Right lobe of liver (tissue), 4 donors: ENCODE measurements at regions not wholly inside any gene's neighbourhood (a gene's known extent, or its start where the extent isn't known, plus 50 kb on each side); places are given as distances from the start of the nearest gene placed in this dataset.

ENCODE experiments used
- POLR2A ChIP-seq: fragments of 450-650 bp; IDR thresholded peaks from one replicate; pipeline ENCODE4 v1.6.1; 2017; ENCODE audit warnings: antibody characterized with exemption, mild to moderate bottlenecking
- TF ChIP-seq, protein P1 (sequence below), 4 donors: fragments of 200-600 bp in 3 of 4; fragments of 450-650 bp in 1 of 4; IDR thresholded peaks; one replicate each; pipeline versions ENCODE4 v1.5.1 to v1.8.0; 2016 to 2022; ENCODE audit warnings: antibody characterized with exemption in 4 of 4, mild to moderate bottlenecking in 2 of 4
- donor health status: DM: no; HTN: no; CAD: no.
- donor health status: DM: no; HTN: no; CAD: no.
- donor health status: DM: no; HTN: yes; CAD: no.

- TF ChIP-seq, protein P1, sequence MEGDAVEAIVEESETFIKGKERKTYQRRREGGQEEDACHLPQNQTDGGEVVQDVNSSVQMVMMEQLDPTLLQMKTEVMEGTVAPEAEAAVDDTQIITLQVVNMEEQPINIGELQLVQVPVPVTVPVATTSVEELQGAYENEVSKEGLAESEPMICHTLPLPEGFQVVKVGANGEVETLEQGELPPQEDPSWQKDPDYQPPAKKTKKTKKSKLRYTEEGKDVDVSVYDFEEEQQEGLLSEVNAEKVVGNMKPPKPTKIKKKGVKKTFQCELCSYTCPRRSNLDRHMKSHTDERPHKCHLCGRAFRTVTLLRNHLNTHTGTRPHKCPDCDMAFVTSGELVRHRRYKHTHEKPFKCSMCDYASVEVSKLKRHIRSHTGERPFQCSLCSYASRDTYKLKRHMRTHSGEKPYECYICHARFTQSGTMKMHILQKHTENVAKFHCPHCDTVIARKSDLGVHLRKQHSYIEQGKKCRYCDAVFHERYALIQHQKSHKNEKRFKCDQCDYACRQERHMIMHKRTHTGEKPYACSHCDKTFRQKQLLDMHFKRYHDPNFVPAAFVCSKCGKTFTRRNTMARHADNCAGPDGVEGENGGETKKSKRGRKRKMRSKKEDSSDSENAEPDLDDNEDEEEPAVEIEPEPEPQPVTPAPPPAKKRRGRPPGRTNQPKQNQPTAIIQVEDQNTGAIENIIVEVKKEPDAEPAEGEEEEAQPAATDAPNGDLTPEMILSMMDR (IDR thresholded peaks at IDR 0.05), result no peak
- TF ChIP-seq POLR2A, result no peak
These were observed 91.7 kb upstream of the IL6 start for GRCh38 chr7:22635349-22635748.
